Activated naive CD8-positive, alpha-beta T cell treated with anti-CD3 and anti-CD28 coated beads, Interleukin-2, amount 50 U/mL, for 24 hours (primary cell): ENCODE measurements at regions not wholly inside any gene's neighbourhood (a gene's known extent, or its start where the extent isn't known, plus 50 kb on each side); places are given as distances from the start of the nearest gene placed in this dataset.
"Not testable (repeated sequence)": the region's sequence is repeated elsewhere in the genome, so short reads cannot be mapped to it uniquely, and the experiment has no call there.

ENCODE experiments used
- ATAC-seq: fragments of 150-1000 bp; cut with Tn5 transposase; one replicate; pipeline ENCODE4 v1.10.0; 2021
- DNase-seq: peaks from one replicate; pipeline ENCODE4 v3.0.0; 2021
- H3K27ac Mint-ChIP-seq: one replicate; pipeline ENCODE4 v1.8.0; 2021; ENCODE audit warnings: mild to moderate bottlenecking, mixed read lengths
- H3K27me3 Mint-ChIP-seq: one replicate; pipeline ENCODE4 v1.8.0; 2021; ENCODE audit warnings: mixed read lengths
- H3K36me3 Mint-ChIP-seq: one replicate; pipeline ENCODE4 v1.8.0; 2021; ENCODE audit warnings: low read depth, mixed read lengths
- H3K4me1 Mint-ChIP-seq: one replicate; pipeline ENCODE4 v1.8.0; 2021; ENCODE audit warnings: mixed read lengths
- H3K4me3 Mint-ChIP-seq: one replicate; pipeline ENCODE4 v1.8.0; 2021; ENCODE audit warnings: mild to moderate bottlenecking, moderate library complexity, mixed read lengths
- H3K9me3 Mint-ChIP-seq: one replicate; pipeline ENCODE4 v1.8.0; 2021; ENCODE audit warnings: mixed read lengths

- H3K4me1 Mint-ChIP-seq: no peaks in the 10 kb centered on the region
- no peaks in the 10 kb centered on the region for H3K9me3 Mint-ChIP-seq
- ATAC-seq: no peak
- no peaks in the 10 kb centered on the region for H3K27me3 Mint-ChIP-seq
- no peak overlapping the region for H3K4me3 Mint-ChIP-seq
- no peak overlapping the region for H3K27ac Mint-ChIP-seq
- DNase-seq: no peak
- H3K36me3 Mint-ChIP-seq: no peaks in the 10 kb centered on the region
Observed at GRCh38 chrX:27039332-27039731, 423.8 kb downstream of the PPP4R3C start.

GRCh38 chrX:27008486-27008885 lies 454.7 kb downstream of the PPP4R3C start:
- no peaks in the 10 kb centered on the region for H3K4me1 Mint-ChIP-seq
- no peak for ATAC-seq
- no peaks in the 10 kb centered on the region for H3K27me3 Mint-ChIP-seq
- no peaks in the 10 kb centered on the region for H3K36me3 Mint-ChIP-seq
- no peak overlapping the region for H3K27ac Mint-ChIP-seq
- DNase-seq: no peak
- H3K4me3 Mint-ChIP-seq: no peak overlapping the region
- H3K9me3 Mint-ChIP-seq: peaks cover 6% of the 10 kb centered on the region

GRCh38 chrX:26999634-27000033 lies 463.5 kb downstream of the PPP4R3C start:
- peaks cover 9% of the 10 kb centered on the region for H3K9me3 Mint-ChIP-seq
- no peaks in the 10 kb centered on the region for H3K36me3 Mint-ChIP-seq
- ATAC-seq: no peak
- H3K4me1 Mint-ChIP-seq: no peaks in the 10 kb centered on the region
- H3K4me3 Mint-ChIP-seq: no peak overlapping the region
- no peaks in the 10 kb centered on the region for H3K27me3 Mint-ChIP-seq
- DNase-seq: no peak
- no peak overlapping the region for H3K27ac Mint-ChIP-seq

GRCh38 chrX:26958261-26958660 lies 504.9 kb downstream of the PPP4R3C start:
- Mint-ChIP-seq H3K4me1 (no peaks in the 10 kb centered on the region), H3K4me3 (no peak overlapping the region), H3K27ac (no peak overlapping the region), H3K36me3 (no peaks in the 10 kb centered on the region), H3K27me3 (no peaks in the 10 kb centered on the region), H3K9me3 (no peaks in the 10 kb centered on the region)
- DNase-seq (no peak), ATAC-seq (no peak)

GRCh38 chrX:26954029-26954428 lies 509.1 kb downstream of the PPP4R3C start:
- Mint-ChIP-seq H3K4me3 (no peak overlapping the region), H3K27me3 (no peaks in the 10 kb centered on the region), H3K36me3 (no peaks in the 10 kb centered on the region), H3K27ac (no peak overlapping the region), H3K9me3 (no peaks in the 10 kb centered on the region), H3K4me1 (no peaks in the 10 kb centered on the region)
- ATAC-seq: no peak
- no peak for DNase-seq

- H3K36me3 Mint-ChIP-seq: no peaks in the 10 kb centered on the region
- ATAC-seq (no peak), DNase-seq (no peak)
- H3K4me3 Mint-ChIP-seq: no peak overlapping the region
- H3K4me1 Mint-ChIP-seq: no peaks in the 10 kb centered on the region
- H3K9me3 Mint-ChIP-seq: no peaks in the 10 kb centered on the region
- no peaks in the 10 kb centered on the region for H3K27me3 Mint-ChIP-seq
- no peak overlapping the region for H3K27ac Mint-ChIP-seq
Observed at GRCh38 chrX:26952213-26952612, 510.9 kb downstream of the PPP4R3C start.

- ATAC-seq: no peak
Observed at GRCh38 chrX:26927419-26927818, 535.7 kb downstream of the PPP4R3C start.

GRCh38 chrX:26925088-26925487 lies 538.1 kb downstream of the PPP4R3C start:
- no peaks in the 10 kb centered on the region for H3K9me3 Mint-ChIP-seq
- H3K27ac Mint-ChIP-seq: no peak overlapping the region
- H3K4me1 Mint-ChIP-seq: no peaks in the 10 kb centered on the region
- H3K36me3 Mint-ChIP-seq: no peaks in the 10 kb centered on the region
- DNase-seq (no peak), ATAC-seq (no peak)
- H3K27me3 Mint-ChIP-seq: no peaks in the 10 kb centered on the region
- H3K4me3 Mint-ChIP-seq: no peak overlapping the region

More at GRCh38 chrX:26927419-26927818, 535.7 kb downstream of the PPP4R3C start:
- Mint-ChIP-seq H3K36me3 (no peaks in the 10 kb centered on the region), H3K9me3 (no peaks in the 10 kb centered on the region), H3K4me3 (no peak overlapping the region), H3K27ac (no peak overlapping the region), H3K27me3 (no peaks in the 10 kb centered on the region), H3K4me1 (no peaks in the 10 kb centered on the region)
- no peak for DNase-seq

GRCh38 chrX:26922278-26922677 lies 540.9 kb downstream of the PPP4R3C start:
- Mint-ChIP-seq H3K27me3 (no peaks in the 10 kb centered on the region), H3K4me3 (no peak overlapping the region), H3K36me3 (no peaks in the 10 kb centered on the region), H3K9me3 (no peaks in the 10 kb centered on the region), H3K4me1 (no peaks in the 10 kb centered on the region), H3K27ac (no peak overlapping the region)
- DNase-seq: no peak
- no peak for ATAC-seq

GRCh38 chrX:26918631-26919030 lies 544.5 kb downstream of the PPP4R3C start:
- Mint-ChIP-seq H3K9me3 (no peaks in the 10 kb centered on the region), H3K4me3 (no peak overlapping the region), H3K4me1 (no peaks in the 10 kb centered on the region), H3K27me3 (no peaks in the 10 kb centered on the region), H3K36me3 (no peaks in the 10 kb centered on the region), H3K27ac (no peak overlapping the region)
- DNase-seq (no peak), ATAC-seq (no peak)

GRCh38 chrX:26916991-26917390 lies 546.1 kb downstream of the PPP4R3C start:
- Mint-ChIP-seq H3K9me3 (no peaks in the 10 kb centered on the region), H3K27me3 (no peaks in the 10 kb centered on the region), H3K4me3 (no peak overlapping the region), H3K27ac (no peak overlapping the region), H3K4me1 (no peaks in the 10 kb centered on the region), H3K36me3 (no peaks in the 10 kb centered on the region)
- DNase-seq: no peak
- no peak for ATAC-seq

- H3K4me1 Mint-ChIP-seq: no peaks in the 10 kb centered on the region
- no peaks in the 10 kb centered on the region for H3K27me3 Mint-ChIP-seq
- DNase-seq (no peak), ATAC-seq (no peak)
- H3K27ac Mint-ChIP-seq: no peak overlapping the region
- no peak overlapping the region for H3K4me3 Mint-ChIP-seq
- no peaks in the 10 kb centered on the region for H3K36me3 Mint-ChIP-seq
- no peaks in the 10 kb centered on the region for H3K9me3 Mint-ChIP-seq
Observed at GRCh38 chrX:26915064-26915463, 548.1 kb downstream of the PPP4R3C start.

GRCh38 chrX:26914232-26914631 lies 548.9 kb downstream of the PPP4R3C start:
- DNase-seq: no peak
- H3K27me3 Mint-ChIP-seq: no peaks in the 10 kb centered on the region
- no peaks in the 10 kb centered on the region for H3K36me3 Mint-ChIP-seq

GRCh38 chrX:26911785-26912184 lies 551.4 kb downstream of the PPP4R3C start:
- not testable (repeated sequence) for H3K27ac Mint-ChIP-seq, H3K9me3 Mint-ChIP-seq, H3K4me1 Mint-ChIP-seq, H3K36me3 Mint-ChIP-seq, DNase-seq, H3K27me3 Mint-ChIP-seq, ATAC-seq, H3K4me3 Mint-ChIP-seq

More at GRCh38 chrX:26914232-26914631, 548.9 kb downstream of the PPP4R3C start:
- H3K4me1 Mint-ChIP-seq: no peaks in the 10 kb centered on the region
- H3K4me3 Mint-ChIP-seq: no peak overlapping the region
- H3K27ac Mint-ChIP-seq: no peak overlapping the region
- H3K9me3 Mint-ChIP-seq: no peaks in the 10 kb centered on the region
- ATAC-seq: no peak

GRCh38 chrX:26909728-26910127 lies 553.4 kb downstream of the PPP4R3C start:
- ATAC-seq: no peak
- H3K4me3 Mint-ChIP-seq: no peak overlapping the region
- H3K36me3 Mint-ChIP-seq: no peaks in the 10 kb centered on the region

GRCh38 chrX:26908218-26908617 lies 554.9 kb downstream of the PPP4R3C start:
- no peak overlapping the region for H3K27ac Mint-ChIP-seq
- no peaks in the 10 kb centered on the region for H3K36me3 Mint-ChIP-seq
- H3K4me1 Mint-ChIP-seq: no peaks in the 10 kb centered on the region
- H3K27me3 Mint-ChIP-seq: no peaks in the 10 kb centered on the region
- no peak for ATAC-seq
- H3K4me3 Mint-ChIP-seq: no peak overlapping the region
- no peaks in the 10 kb centered on the region for H3K9me3 Mint-ChIP-seq
- no peak for DNase-seq

More at GRCh38 chrX:26909728-26910127, 553.4 kb downstream of the PPP4R3C start:
- no peak for DNase-seq
- Mint-ChIP-seq H3K27me3 (no peaks in the 10 kb centered on the region), H3K27ac (no peak overlapping the region), H3K4me1 (no peaks in the 10 kb centered on the region), H3K9me3 (no peaks in the 10 kb centered on the region)
